NT2/D1 (cell line): ENCODE measurements at regions not wholly inside any gene's neighbourhood (a gene's known extent, or its start where the extent isn't known, plus 50 kb on each side); places are given as distances from the start of the nearest gene placed in this dataset.

Source experiments
- DNase-seq: peaks from one replicate; pipeline ENCODE4 v3.0.0-alpha.2; 2011; ENCODE audit warnings: low read depth, low spot score
- H3K27me3 ChIP-seq: 2 replicates; pipeline ENCODE4 v1.6.0; 2011; ENCODE audit warnings: mild to moderate bottlenecking; ENCODE audit not compliant: insufficient read length, insufficient read depth
- H3K36me3 ChIP-seq: 2 replicates; pipeline ENCODE4 v1.6.1; 2011; ENCODE audit warnings: mild to moderate bottlenecking, low read length, mixed read lengths; ENCODE audit not compliant: insufficient read depth, insufficient read length
- H3K4me1 ChIP-seq: 2 replicates; pipeline ENCODE4 v1.5.1; 2011; ENCODE audit not compliant: insufficient read depth, insufficient read length
- H3K4me3 ChIP-seq: 2 replicates; pipeline ENCODE4 v1.5.1; 2011; ENCODE audit warnings: low read depth; ENCODE audit not compliant: insufficient read length
- H3K9ac ChIP-seq: 2 replicates; pipeline ENCODE4 v1.6.0; 2011; ENCODE audit warnings: low read depth; ENCODE audit not compliant: insufficient read length
- H3K9me3 ChIP-seq: 2 replicates; pipeline ENCODE4 v1.5.1; 2011; ENCODE audit warnings: mild to moderate bottlenecking, low read length; ENCODE audit not compliant: insufficient read depth
- SUZ12 ChIP-seq: IDR thresholded peaks from 2 replicates; pipeline ENCODE4 v1.6.1; 2011; ENCODE audit not compliant: insufficient read length, insufficient read depth; ENCODE audit errors: extremely low read depth
- YY1 ChIP-seq: IDR thresholded peaks from 2 replicates; pipeline ENCODE4 v1.6.1; 2011; ENCODE audit not compliant: insufficient read length, insufficient read depth
- ZNF274 ChIP-seq: IDR thresholded peaks from 2 replicates; pipeline ENCODE4 v1.6.1; 2011; ENCODE audit warnings: mild to moderate bottlenecking, low read depth, low read length

DNA sequence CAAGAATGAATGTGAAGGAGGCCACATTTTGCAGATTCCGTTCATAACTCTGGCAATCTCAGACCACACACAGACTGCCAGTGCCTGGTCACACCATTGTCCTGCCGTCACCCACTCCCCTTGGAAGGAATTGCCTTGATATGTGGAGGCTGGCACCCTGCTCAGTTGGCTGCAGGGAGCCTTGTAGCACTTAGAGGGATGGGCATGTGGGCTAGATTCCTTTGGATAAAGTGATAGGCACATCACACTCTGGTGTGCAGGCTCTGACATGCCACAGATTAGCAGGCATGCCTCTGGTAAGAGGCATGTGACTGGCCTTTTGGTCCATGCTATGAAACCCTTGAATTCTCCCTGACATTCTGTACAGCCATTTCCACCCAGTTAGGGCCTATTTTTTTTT is 254.6 kb upstream of the PIK3R1 start:
- DNase-seq = no peak
- no peaks in the 10 kb centered on the region for H3K36me3 ChIP-seq
- no peaks in the 10 kb centered on the region for H3K27me3 ChIP-seq
- H3K9me3 ChIP-seq = no peaks in the 10 kb centered on the region
- TF ChIP-seq YY1 (no peak), SUZ12 (no peak), ZNF274 (no peak)
- no peak overlapping the region for H3K9ac ChIP-seq
- H3K4me1 ChIP-seq = no peaks in the 10 kb centered on the region
- no peak overlapping the region for H3K4me3 ChIP-seq

DNA sequence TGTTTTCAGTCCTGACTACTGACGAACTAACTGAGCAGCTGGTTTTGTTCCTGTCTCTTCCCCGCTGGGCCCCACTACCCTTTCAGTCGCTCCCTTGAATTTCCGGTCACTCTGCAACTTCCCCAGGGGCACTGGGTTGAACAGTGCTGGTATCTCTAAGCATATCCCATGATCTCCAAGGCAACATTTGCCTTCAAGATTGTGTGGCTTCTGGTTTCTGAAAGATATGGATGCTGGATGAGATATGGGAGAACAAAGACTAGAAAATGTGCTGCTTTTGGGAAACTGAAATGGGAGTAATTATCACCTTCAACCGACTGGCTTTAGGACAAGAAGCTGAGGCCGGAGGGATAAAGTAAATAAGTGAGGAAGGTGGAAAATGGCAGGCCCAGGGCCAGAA is 258.2 kb upstream of the PIK3R1 start:
- H3K27me3 ChIP-seq = no peaks in the 10 kb centered on the region
- TF ChIP-seq YY1 = no peak
- TF ChIP-seq SUZ12 = no peak
- no peak for TF ChIP-seq ZNF274
- H3K36me3 ChIP-seq = no peaks in the 10 kb centered on the region
- no peaks in the 10 kb centered on the region for H3K4me1 ChIP-seq
- no peaks in the 10 kb centered on the region for H3K9me3 ChIP-seq
- no peak overlapping the region for H3K9ac ChIP-seq
- DNase-seq = no peak
- no peak overlapping the region for H3K4me3 ChIP-seq

GRCh38 chr5:67954351-67954750 is 261.2 kb upstream of the PIK3R1 start:
- no peaks in the 10 kb centered on the region for H3K36me3 ChIP-seq
- no peaks in the 10 kb centered on the region for H3K4me1 ChIP-seq
- no peaks in the 10 kb centered on the region for H3K9me3 ChIP-seq
- no peak overlapping the region for H3K4me3 ChIP-seq
- H3K9ac ChIP-seq = no peak overlapping the region
- TF ChIP-seq ZNF274 = no peak
- no peak for TF ChIP-seq SUZ12
- TF ChIP-seq YY1 = no peak
- no peaks in the 10 kb centered on the region for H3K27me3 ChIP-seq
- DNase-seq = no peak

DNA sequence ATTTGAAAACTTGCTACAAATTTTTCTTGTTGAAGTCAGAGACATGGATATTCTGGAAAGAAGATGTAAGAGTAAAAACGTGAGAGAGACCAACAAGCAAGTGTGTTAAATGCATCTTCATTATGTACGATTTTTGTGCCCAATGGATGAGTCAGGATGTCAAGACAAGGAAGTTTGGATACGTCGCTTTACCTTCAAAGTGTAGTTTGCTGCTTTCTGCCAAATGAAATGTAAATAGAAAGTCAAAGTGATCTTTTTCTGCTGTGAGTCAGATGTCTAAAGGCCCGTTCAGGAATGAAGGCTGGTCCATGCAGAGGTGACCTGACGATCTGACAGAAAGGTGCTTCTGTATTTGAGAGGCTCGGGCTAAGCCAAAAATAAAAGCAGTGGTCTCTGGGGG is 273.1 kb upstream of the PIK3R1 start:
- no peaks in the 10 kb centered on the region for H3K27me3 ChIP-seq
- no peak overlapping the region for H3K9ac ChIP-seq
- H3K36me3 ChIP-seq = no peaks in the 10 kb centered on the region
- H3K4me1 ChIP-seq = no peaks in the 10 kb centered on the region
- DNase-seq = no peak
- TF ChIP-seq YY1 (no peak), ZNF274 (no peak), SUZ12 (no peak)
- H3K9me3 ChIP-seq = no peaks in the 10 kb centered on the region
- H3K4me3 ChIP-seq = no peak overlapping the region

DNA sequence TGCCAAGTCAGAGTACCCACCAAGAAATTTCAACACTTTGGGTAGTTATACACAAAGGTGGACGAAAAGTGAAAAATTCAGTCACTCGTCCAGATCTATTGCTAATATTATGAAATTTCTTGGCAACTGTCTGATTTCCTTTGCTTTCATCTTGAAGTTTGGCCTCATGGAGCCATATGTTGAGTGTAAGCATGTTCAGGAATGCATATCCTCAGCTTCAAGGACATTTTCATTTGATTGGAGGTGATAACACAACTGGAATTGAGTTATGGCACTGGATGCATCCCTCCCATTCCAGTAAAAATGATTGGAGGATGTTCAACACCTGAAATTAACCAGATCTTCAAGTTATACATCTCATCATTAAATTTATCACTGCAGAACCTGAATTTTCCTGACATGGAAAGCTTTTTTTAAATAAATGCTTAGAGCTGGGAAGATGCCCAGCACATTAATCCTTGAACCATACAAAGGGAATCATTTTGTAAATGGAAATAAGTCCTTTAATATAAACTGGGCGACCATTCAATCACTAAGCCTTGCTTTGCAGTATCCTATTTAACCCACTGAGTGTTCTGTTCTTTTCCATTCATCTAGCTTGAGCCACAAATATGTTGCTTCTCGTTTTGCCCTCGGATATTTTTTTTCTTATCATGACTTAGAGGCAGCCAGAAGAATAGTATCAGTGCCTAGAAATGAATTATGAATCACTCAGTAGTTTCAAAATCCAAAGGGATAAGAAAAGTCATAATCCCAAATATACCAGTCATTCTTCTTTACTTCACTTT is 273.7 kb upstream of the PIK3R1 start:
- Histone ChIP-seq H3K27me3 (no peaks in the 10 kb centered on the region), H3K4me3 (no peak overlapping the region), H3K4me1 (no peaks in the 10 kb centered on the region), H3K9me3 (no peaks in the 10 kb centered on the region), H3K9ac (no peak overlapping the region), H3K36me3 (no peaks in the 10 kb centered on the region)
- DNase-seq = no peak
- TF ChIP-seq YY1 = no peak

DNA sequence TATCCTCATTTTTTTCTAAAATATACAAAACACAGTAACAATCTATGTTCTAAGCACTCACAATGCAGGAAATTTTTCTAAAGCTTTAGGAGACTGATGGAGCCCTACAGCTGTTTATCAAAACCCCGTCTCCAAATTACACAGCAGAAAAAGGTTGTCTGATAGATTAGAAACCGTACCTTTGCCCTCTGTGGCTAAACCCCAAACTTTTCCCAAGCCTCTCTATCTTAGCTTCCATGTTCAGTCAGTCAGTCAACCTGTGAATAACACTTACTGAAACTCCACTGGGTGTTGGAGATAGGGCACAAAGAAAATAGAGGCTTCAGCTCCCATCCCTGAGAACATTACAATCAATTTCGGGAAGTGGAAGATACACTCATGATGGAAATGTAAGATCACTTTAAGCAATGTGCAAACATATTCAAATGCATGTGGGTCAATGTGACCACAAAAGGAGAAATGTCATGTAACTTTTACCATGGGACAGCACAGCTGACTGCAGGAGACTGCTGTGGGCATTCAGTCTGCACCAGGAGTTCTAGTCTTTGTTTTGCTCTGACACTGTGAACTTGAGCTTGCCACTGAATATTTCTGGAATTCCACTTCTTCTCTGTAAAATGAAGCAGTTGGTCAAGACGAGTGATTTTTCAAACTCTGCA is 279.5 kb upstream of the PIK3R1 start:
- Histone ChIP-seq H3K9me3 (peaks cover 9% of the 10 kb centered on the region; the same call in 1 of the 2 replicates), H3K9ac (no peak overlapping the region), H3K4me1 (no peaks in the 10 kb centered on the region), H3K4me3 (no peak overlapping the region), H3K27me3 (no peaks in the 10 kb centered on the region), H3K36me3 (no peaks in the 10 kb centered on the region)
- no peak for TF ChIP-seq ZNF274
- no peak for TF ChIP-seq YY1
- no peak for TF ChIP-seq SUZ12
- DNase-seq = no peak

GRCh38 chr5:67934976-67935375 is 280.6 kb upstream of the PIK3R1 start:
- Histone ChIP-seq H3K9ac (no peak overlapping the region), H3K4me3 (no peak overlapping the region), H3K27me3 (no peaks in the 10 kb centered on the region), H3K36me3 (no peaks in the 10 kb centered on the region), H3K9me3 (peaks cover 9% of the 10 kb centered on the region; the same call in 1 of the 2 replicates), H3K4me1 (no peaks in the 10 kb centered on the region)
- no peak for DNase-seq
- no peak for TF ChIP-seq ZNF274
